Prostate gland (tissue), 2 donors: ENCODE measurements at regions not wholly inside any gene's neighbourhood (a gene's known extent, or its start where the extent isn't known, plus 50 kb on each side); places are given as distances from the start of the nearest gene placed in this dataset.

Experiments used
- CTCF ChIP-seq, 4 experiments: fragments of 200-600 bp in 2 of 4; fragments of 450-650 bp in 2 of 4; sonication (generic) in 2 of 4; IDR thresholded peaks; 1 replicate in 3 of 4; 2 replicates in 1 of 4; pipeline ENCODE4 v1.5.1; 2016 to 2019; ENCODE audit warnings: antibody characterized with exemption in 4 of 4, mild to moderate bottlenecking in 2 of 4, moderate library complexity in 2 of 4
- POLR2A ChIP-seq: fragments of 450-650 bp; IDR thresholded peaks from one replicate; pipeline ENCODE4 v1.6.1; 2016; ENCODE audit warnings: antibody characterized with exemption, mild to moderate bottlenecking

- TF ChIP-seq CTCF (IDR thresholded peaks at IDR 0.05) (no peak), POLR2A (no peak)
These were observed 215.2 kb upstream of the MPPED2 start for GRCh38 chr11:30801357-30801756.
